Liver (tissue), 8 donors: ENCODE measurements at regions not wholly inside any gene's neighbourhood (a gene's known extent, or its start where the extent isn't known, plus 50 kb on each side); places are given as distances from the start of the nearest gene placed in this dataset.

Experiments
- DNase-seq: peaks from one replicate; pipeline ENCODE4 v3.0.0-alpha.2; 2017; ENCODE audit warnings: low spot score
- H3K27ac ChIP-seq, 2 donors: one replicate each; pipeline ENCODE4 v1.7.0; 2013; ENCODE audit warnings: inconsistent platforms in 2 of 2, low read length in 2 of 2, control low read depth in 1 of 2, low read depth in 1 of 2, mild to moderate bottlenecking in 1 of 2
- H3K27me3 ChIP-seq, 4 donors: one replicate each; pipeline versions ENCODE4 v1.6.1 to v1.7.0; 2013; ENCODE audit warnings: low read length in 3 of 4, inconsistent platforms in 1 of 4, mild to moderate bottlenecking in 1 of 4, moderate library complexity in 1 of 4; ENCODE audit not compliant: control insufficient read depth in 4 of 4, insufficient read depth in 4 of 4
- H3K36me3 ChIP-seq, 4 donors: one replicate each; pipeline versions ENCODE4 v1.6.1 to v1.7.0; 2013; ENCODE audit warnings: low read length in 3 of 4, mild to moderate bottlenecking in 3 of 4, low read depth in 1 of 4, moderate library complexity in 1 of 4; ENCODE audit not compliant: control insufficient read depth in 4 of 4, insufficient read depth in 3 of 4
- H3K4me1 ChIP-seq, 4 donors: one replicate each; pipeline versions ENCODE4 v1.6.1 to v1.7.0; 2013; ENCODE audit warnings: low read length in 3 of 4, mild to moderate bottlenecking in 3 of 4, moderate library complexity in 1 of 4; ENCODE audit not compliant: control insufficient read depth in 4 of 4, insufficient read depth in 4 of 4
- H3K4me3 ChIP-seq, 3 donors: one replicate each; pipeline versions ENCODE4 v1.6.1 to v1.7.0; 2013; ENCODE audit warnings: low read length in 3 of 3, control low read depth in 1 of 3, low read depth in 1 of 3, mild to moderate bottlenecking in 1 of 3
- H3K9ac ChIP-seq, 2 donors: one replicate each; pipeline ENCODE4 v1.7.0; 2013; ENCODE audit warnings: low read length in 2 of 2, mild to moderate bottlenecking in 2 of 2, moderate library complexity in 2 of 2, control low read depth in 1 of 2, low read depth in 1 of 2
- H3K9me3 ChIP-seq, 4 donors: one replicate each; pipeline versions ENCODE4 v1.6.1 to v1.7.0; 2013; ENCODE audit warnings: low read length in 3 of 4; ENCODE audit not compliant: control insufficient read depth in 4 of 4
- CTCF ChIP-seq: fragments of 150-350 bp; IDR thresholded peaks from 2 replicates; pipeline ENCODE4 v1.5.1; 2017; ENCODE audit warnings: improper control_type of control experiment, low read depth, low read length; ENCODE audit not compliant: missing input control
- EGR1 ChIP-seq, 2 donors: IDR thresholded peaks; 2 replicates each; pipeline ENCODE4 v1.6.1; 2016 to 2018; ENCODE audit warnings: antibody characterized with exemption in 2 of 2, low read depth in 2 of 2
- FOXA1 ChIP-seq: IDR thresholded peaks from 2 replicates; pipeline ENCODE4 v1.6.1; 2016; ENCODE audit warnings: antibody characterized with exemption
- FOXA2 ChIP-seq: IDR thresholded peaks from 2 replicates; pipeline ENCODE4 v1.6.1; 2016; ENCODE audit warnings: antibody characterized with exemption
- GABPA ChIP-seq, 2 donors: IDR thresholded peaks in 1 of 2; conservative IDR thresholded peaks in 1 of 2; 2 replicates each; pipeline ENCODE4 v1.6.1; 2016; ENCODE audit warnings: antibody characterized with exemption in 2 of 2, mild to moderate bottlenecking in 1 of 2, moderate library complexity in 1 of 2
- HNF4A ChIP-seq, 2 donors: conservative IDR thresholded peaks; 2 replicates each; pipeline ENCODE4 v1.6.1; 2016; ENCODE audit warnings: antibody characterized with exemption in 2 of 2, mild to moderate bottlenecking in 2 of 2
- HNF4G ChIP-seq: IDR thresholded peaks from 2 replicates; pipeline ENCODE4 v1.6.1; 2016; ENCODE audit warnings: antibody characterized with exemption
- JUND ChIP-seq, 2 donors: IDR thresholded peaks; 2 replicates each; pipeline ENCODE4 v1.6.1; 2016; ENCODE audit warnings: antibody characterized with exemption in 2 of 2
- MAX ChIP-seq: IDR thresholded peaks from 2 replicates; pipeline ENCODE4 v1.6.1; 2016; ENCODE audit warnings: antibody characterized with exemption
- NR2F2 ChIP-seq: IDR thresholded peaks from 2 replicates; pipeline ENCODE4 v1.6.1; 2016; ENCODE audit warnings: antibody characterized with exemption
- RAD21 ChIP-seq, 2 donors: IDR thresholded peaks; 2 replicates each; pipeline ENCODE4 v1.6.1; 2016; ENCODE audit warnings: antibody characterized with exemption in 2 of 2, mild to moderate bottlenecking in 2 of 2
- REST ChIP-seq: IDR thresholded peaks from 2 replicates; pipeline ENCODE4 v1.6.1; 2016; ENCODE audit warnings: antibody characterized with exemption, mild to moderate bottlenecking
- RXRA ChIP-seq, 2 donors: IDR thresholded peaks; 2 replicates each; pipeline ENCODE4 v1.6.1; 2017 to 2018; ENCODE audit warnings: antibody characterized with exemption in 2 of 2, mild to moderate bottlenecking in 1 of 2
- SP1 ChIP-seq: IDR thresholded peaks from 2 replicates; pipeline ENCODE4 v1.6.1; 2018; ENCODE audit warnings: antibody characterized with exemption, mild to moderate bottlenecking
- TAF1 ChIP-seq: conservative IDR thresholded peaks from 2 replicates; pipeline ENCODE4 v1.6.1; 2016; ENCODE audit warnings: antibody characterized with exemption, mild to moderate bottlenecking
- YY1 ChIP-seq: IDR thresholded peaks from 2 replicates; pipeline ENCODE4 v1.6.1; 2016; ENCODE audit warnings: antibody characterized with exemption, mild to moderate bottlenecking
- WGBS: extraction: QIAGEN DNeasy Blood & Tissue Kit; methylation state at CpG from one replicate; pipeline ENCODE4 v1.1.7; 2013; 5-methylcytosine and 5-hydroxymethylcytosine counted together
- TF ChIP-seq, protein P1 (sequence below): IDR thresholded peaks from 2 replicates; pipeline ENCODE4 v1.6.1; 2016; ENCODE audit warnings: antibody characterized with exemption
- TF ChIP-seq, protein P2 (sequence below): IDR thresholded peaks from 2 replicates; pipeline ENCODE4 v1.6.1; 2016; ENCODE audit warnings: antibody characterized with exemption
- donor health status: healthy.
- donor health status: healthy.
- donor health status: healthy.
- donor health status: healthy.
- donor health status: healthy.

DNA sequence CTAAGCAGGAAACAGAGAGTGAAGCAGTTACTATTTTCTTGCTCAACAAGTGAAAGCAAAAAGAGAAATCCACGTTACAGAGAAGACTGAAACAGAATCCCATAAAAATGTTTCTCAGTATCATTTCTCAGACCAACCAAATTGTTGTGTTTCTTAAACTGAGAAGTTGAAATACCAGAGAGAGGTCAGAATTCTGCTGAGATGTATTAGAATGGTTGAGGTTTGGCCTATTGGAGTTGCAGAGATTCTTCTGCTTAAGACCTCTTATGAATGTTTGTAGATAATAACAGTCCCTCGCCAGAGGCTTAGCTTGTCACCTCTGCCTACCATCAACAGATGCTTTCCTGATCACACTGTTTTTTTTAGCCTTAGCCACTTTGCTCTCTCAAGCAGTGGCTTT, 481.4 kb downstream of the TRIML1 start (continued):
- TF ChIP-seq REST, result no peak

- WGBS, result 66% methylated on average over 4 of the region's 4 CpGs
- no peak overlapping the region for H3K4me3 ChIP-seq
- DNase-seq, result no peak
Measured at GRCh38 chr4:188623314-188623854, 484.1 kb downstream of the TRIML1 start.

More at GRCh38 chr4:188623314-188623854, 484.1 kb downstream of the TRIML1 start:
- Histone ChIP-seq H3K9ac (no peak overlapping the region), H3K27me3 (no peaks in the 10 kb centered on the region), H3K36me3 (no peaks in the 10 kb centered on the region), H3K9me3 (peaks cover 0 to 1% (median 0%) of the 10 kb centered on the region in 4 donors), H3K27ac (no peak overlapping the region), H3K4me1 (no peaks in the 10 kb centered on the region)
- TF ChIP-seq HNF4A (conservative IDR thresholded peaks at IDR 0.05) (no peak), REST (no peak), FOXA2 (no peak), CTCF (no peak), TAF1 (no peak), NR2F2 (no peak), YY1 (no peak), HNF4G (no peak), EGR1 (IDR thresholded peaks at IDR 0.05; ENCODE audit: low read depth in 2 of 2) (no peak), JUND (IDR thresholded peaks at IDR 0.05) (no peak), RXRA (IDR thresholded peaks at IDR 0.05) (no peak), RAD21 (IDR thresholded peaks at IDR 0.05) (no peak), FOXA1 (no peak), SP1 (no peak), GABPA (IDR thresholded peaks at IDR 0.05 in 1 of 2, conservative IDR thresholded peaks at IDR 0.05 in 1 of 2) (no peak), MAX (no peak)
- TF ChIP-seq, protein P1, sequence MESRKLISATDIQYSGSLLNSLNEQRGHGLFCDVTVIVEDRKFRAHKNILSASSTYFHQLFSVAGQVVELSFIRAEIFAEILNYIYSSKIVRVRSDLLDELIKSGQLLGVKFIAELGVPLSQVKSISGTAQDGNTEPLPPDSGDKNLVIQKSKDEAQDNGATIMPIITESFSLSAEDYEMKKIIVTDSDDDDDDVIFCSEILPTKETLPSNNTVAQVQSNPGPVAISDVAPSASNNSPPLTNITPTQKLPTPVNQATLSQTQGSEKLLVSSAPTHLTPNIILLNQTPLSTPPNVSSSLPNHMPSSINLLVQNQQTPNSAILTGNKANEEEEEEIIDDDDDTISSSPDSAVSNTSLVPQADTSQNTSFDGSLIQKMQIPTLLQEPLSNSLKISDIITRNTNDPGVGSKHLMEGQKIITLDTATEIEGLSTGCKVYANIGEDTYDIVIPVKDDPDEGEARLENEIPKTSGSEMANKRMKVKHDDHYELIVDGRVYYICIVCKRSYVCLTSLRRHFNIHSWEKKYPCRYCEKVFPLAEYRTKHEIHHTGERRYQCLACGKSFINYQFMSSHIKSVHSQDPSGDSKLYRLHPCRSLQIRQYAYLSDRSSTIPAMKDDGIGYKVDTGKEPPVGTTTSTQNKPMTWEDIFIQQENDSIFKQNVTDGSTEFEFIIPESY, result no peak
- TF ChIP-seq, protein P2, sequence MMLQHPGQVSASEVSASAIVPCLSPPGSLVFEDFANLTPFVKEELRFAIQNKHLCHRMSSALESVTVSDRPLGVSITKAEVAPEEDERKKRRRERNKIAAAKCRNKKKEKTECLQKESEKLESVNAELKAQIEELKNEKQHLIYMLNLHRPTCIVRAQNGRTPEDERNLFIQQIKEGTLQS, result no peak
